CD4-positive, alpha-beta T cell treated with Interleukin-17A for 4 hours (primary cell): ENCODE measurements at regions not wholly inside any gene's neighbourhood (a gene's known extent, or its start where the extent isn't known, plus 50 kb on each side); places are given as distances from the start of the nearest gene placed in this dataset.
A peak's percentile ranks its signal among the peaks of the same experiment; 100 is the strongest.

Experiments used
- DNase-seq: peaks from one replicate; pipeline ENCODE4 v3.0.0-alpha.2; 2020; ENCODE audit warnings: mixed read lengths

- DNase-seq = no peak
Measured at GRCh38 chr12:67427336-67427735, 158.2 kb downstream of the CAND1 start.

DNA sequence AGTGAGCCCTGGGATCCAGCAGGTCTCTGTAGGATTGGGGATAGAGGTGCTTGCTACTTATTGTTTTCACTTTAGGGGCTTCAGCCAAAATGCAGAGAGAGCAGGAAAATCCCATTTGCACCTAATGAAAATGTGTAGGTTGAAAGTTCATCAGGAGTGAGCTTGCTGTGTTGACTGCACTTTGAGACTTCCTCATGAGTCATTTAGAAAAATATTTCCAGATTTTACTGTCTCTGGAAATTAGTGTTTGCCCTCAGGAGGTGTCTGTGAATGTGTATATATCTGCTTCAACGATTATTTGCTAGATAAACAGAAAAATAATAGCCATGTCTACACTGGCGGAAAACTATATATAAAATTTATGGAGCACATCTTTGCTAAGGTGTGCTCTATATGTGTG lies 159.3 kb downstream of the CAND1 start:
- no peak for DNase-seq

DNA sequence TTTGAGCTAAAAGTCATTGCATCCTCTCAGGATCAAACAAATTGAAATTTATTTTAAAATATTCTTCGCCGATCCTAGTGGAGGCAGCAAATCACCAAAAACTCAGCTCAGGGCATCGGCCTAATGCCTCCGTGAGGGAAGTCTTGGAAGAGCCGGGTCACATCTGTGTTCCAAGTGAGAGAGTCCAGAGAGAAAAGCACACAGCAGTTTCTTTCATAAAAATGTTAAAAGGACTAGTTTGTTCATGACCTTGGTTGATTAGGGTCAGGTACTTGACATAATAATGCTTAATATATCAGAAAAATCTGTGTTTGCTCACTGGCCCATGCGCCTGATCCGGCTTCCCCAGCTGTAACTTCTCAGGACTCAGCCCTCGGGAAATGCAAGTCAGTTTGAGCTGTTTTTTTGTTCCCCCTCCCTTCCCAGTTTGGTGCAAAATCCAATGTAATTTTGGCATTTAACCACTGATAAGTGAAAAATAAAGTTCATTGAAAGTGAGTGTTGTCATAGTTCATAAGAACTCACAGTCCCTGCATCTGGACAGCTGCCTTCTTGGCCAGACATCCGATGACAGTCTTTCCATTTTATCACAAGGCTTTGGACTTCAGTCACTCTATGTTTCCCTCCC lies 161.7 kb downstream of the CAND1 start:
- no peak for DNase-seq

- DNase-seq = no peak
Measured at GRCh38 chr12:67431411-67432020, 162.4 kb downstream of the CAND1 start.

DNA sequence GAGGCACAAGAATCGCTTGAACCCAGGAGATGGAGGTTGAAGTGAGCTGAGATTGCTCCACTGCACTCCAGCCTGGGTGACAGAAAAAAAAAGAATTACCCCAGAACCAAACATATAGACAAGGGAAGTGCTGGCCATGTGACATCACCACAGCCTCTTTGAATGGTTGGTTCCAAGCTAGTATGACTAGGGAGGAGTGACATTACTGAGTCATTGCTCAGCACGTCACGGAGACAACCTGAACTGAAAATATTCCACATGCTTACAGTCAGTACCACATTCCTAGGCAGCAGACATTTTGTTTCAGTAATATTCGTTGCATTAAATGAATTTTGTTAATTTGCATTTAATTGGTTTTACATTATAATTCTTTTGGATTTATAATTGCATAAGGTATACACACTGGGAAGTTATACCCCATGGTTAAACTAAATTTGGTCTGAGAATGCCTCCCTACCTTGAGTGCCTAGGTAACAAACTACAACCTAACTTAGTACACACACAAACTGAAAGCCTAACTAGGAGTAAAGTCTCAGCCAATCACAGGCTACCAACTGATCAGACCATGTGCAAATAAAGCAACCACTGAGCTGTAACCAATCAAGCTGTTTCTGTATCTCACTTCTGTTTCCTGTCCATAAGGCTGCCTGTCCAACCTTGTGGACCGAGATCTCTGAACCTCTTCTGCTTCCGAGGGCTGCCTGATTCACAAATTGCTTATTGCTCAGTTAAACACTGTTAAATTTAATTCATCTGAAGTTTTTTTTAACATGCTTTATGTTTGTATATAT lies 164.4 kb downstream of the CAND1 start:
- DNase-seq = no peak

DNA sequence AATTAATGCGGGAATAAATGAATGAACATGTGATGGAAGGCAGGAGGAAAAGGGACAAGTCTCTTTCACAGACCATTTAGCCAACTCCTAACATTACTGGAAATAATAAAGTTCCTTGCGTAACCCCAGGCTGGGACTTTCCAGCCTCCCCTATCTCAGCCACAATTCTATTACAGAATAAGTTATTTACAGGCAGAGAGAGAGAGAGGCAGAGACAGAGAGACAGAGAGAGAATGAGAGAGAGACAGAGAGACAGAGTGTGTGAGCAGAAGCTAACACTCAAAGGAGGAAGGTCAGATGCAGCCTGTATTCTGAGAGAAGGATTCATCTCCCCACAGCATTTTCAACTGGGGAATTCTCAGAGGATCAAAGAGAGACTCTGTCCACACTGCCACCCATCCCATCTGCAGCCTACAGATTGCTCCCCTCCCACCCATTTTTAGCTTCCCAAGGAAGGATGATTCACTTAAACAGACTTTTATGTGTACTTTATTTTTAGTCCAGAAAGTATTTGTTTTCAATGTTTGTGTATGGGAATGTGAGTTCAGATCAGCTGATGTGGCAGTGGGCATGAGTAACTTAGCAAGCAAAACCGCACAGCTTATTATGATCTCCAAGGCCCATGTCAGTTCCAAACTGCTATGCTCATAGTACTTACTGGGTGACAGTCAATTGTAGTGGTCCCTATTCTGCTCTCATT lies 165.7 kb downstream of the CAND1 start:
- DNase-seq = no peak

GRCh38 chr12:67436230-67436629 lies 167.1 kb downstream of the CAND1 start:
- no peak for DNase-seq

- DNase-seq = no peak
Measured at GRCh38 chr12:67437011-67437410, 167.9 kb downstream of the CAND1 start.

GRCh38 chr12:67439611-67440010 lies 170.5 kb downstream of the CAND1 start:
- no peak for DNase-seq

- peak; percentile 84 for DNase-seq
Measured at GRCh38 chr12:67441736-67442346, 172.7 kb downstream of the CAND1 start.

DNA sequence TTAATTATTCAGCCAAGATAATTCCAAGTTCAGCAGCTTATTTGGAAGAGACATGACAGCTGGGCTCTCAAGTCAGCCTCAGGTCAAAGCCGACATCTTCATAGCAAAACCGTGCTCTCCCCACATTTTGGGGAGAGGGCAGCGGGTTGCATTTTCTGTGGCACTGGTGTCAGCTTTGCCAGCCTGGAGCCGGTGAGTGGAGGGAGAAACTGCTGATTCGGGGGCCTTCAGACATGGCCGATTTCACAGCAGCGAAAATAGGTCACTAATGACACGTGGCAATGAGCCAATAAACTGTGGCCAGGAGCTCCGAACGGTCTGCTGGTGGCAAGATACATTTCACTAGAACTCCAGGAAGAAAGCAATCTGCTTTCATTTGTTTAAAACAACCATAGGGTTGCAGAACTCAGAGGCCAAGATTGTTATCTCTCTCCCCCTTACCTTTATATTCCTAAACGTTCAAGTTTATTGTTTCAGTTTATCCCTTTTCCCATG lies 173.2 kb downstream of the CAND1 start:
- DNase-seq = no peak

- DNase-seq = no peak
Measured at GRCh38 chr12:67442896-67443295, 173.7 kb downstream of the CAND1 start.

DNA sequence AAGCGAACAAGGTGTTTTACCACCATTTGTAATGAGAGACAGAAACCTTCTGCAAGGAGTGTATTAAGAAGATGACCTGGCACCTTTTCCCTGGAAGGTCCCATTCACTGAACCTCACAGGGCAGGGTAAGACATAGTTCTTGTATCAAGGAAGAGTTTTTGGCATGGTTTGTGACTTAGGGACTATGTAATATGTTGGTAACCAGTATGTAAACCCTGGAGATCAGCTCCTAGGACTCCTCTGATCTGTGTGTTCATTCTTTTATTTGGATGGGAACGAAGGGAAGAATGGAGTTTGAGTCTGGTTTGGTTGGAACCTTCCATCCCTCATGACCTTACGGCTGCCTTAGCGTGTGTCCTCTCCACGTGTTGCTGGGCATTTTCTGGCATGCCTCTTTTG lies 175.4 kb downstream of the CAND1 start:
- no peak for DNase-seq

DNA sequence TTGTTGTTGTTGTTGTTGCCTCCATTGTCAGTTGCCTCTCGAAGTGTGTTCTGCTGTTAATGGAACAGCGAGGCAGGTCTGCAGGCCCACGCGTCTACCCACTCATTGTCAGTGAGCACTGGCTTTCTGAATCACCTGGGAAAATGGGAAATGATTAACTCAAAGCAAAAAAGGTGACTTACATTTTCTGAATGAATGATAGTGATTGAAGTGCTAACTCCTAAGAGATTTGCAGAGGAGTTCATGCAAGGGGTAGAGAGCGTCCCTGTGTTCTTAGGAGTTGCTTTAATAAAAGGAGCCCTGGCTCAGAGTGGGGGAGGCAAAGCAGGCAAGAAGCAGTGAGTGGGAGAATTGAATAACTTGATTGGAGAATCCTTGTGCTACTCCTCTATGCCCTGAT lies 177.6 kb downstream of the CAND1 start:
- DNase-seq = no peak

DNA sequence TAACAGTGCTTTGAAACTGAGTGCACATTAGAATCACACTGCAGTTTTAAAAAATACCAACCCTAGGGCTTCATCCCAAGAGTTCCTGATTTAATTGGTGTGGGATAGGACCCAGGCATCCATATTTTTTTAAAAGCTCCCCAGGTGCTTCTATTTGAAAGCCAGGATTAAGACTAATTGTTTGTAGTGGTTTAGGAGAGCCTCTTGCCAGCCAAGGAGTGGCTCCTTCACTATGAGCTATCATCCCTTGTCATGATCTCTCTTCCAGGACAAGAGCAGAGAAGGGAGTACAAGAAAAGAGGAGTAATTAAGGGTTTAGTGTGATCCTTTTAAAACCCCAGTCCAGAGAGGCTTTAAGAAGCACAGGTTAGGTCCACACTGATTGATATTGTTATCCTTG lies 178.0 kb downstream of the CAND1 start:
- no peak for DNase-seq

DNA sequence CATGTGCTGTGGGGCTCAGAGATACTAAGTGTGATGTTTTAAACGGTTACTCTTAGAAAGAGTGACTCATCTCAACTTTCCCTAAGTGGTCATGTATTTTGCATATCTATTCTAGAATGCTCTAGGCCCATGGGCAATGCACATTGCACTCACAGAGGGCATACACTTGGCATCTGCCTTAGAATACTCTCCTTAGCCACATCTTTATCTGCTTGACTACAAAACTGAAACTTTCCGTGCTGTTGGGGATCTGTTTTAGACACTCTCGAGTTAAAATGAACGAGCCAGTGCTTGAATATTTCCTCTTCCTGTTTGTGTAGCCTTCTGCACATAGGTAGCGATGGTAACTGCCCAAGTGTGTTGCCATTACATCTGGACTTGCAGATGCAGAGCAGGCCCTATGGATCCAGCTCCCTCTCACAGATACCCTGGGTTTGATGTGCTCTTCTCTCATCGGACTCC lies 180.5 kb downstream of the CAND1 start:
- DNase-seq = peak; percentile 11

- no peak for DNase-seq
Measured at GRCh38 chr12:67450441-67450840, 181.3 kb downstream of the CAND1 start.

GRCh38 chr12:67451206-67451605 lies 182.0 kb downstream of the CAND1 start:
- DNase-seq = no peak

- no peak for DNase-seq
Measured at GRCh38 chr12:67452119-67452805, 183.1 kb downstream of the CAND1 start.

GRCh38 chr12:67453191-67453590 lies 184.0 kb downstream of the CAND1 start:
- no peak for DNase-seq

GRCh38 chr12:67455236-67455635 lies 186.1 kb downstream of the CAND1 start:
- DNase-seq = no peak

DNA sequence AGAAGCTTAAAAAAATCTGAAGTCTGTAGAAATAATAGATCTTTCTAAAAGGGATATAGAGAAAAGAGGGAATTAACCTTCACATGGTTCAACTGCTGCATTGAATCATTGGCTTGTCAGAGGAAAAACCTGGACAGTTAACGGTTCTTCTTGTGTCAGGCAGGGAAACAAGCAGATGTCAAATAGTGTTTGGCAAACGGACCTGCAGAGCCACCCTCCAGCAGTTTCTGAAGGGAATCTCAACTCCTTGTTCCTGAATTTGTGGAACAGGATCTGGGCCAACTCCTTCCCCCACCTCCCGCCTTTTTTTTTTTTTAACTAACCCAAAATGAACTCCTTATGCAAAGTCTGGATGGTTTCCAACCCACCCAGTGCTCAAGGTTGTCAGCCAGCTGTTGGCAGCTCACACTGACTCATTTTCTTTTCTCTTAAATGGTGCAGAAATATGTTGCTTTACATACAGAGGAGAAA lies 187.3 kb downstream of the CAND1 start:
- no peak for DNase-seq
